ENCODE measurements at regions not wholly inside any gene's neighbourhood (a gene's known extent, or its start where the extent isn't known, plus 50 kb on each side); places are given as distances from the start of the nearest gene placed in this dataset.

- in situ Hi-C loops (cut with HindIII; ENCODE audit: low sequenced_read_pairs): no loop called here
- DNase-seq (ENCODE audit: low spot score): no peak
Observed at GRCh38 chr17:77496831-77497577, 356.2 kb downstream of the SEC14L1 start.

- in situ Hi-C loops (cut with HindIII; ENCODE audit: low sequenced_read_pairs): no loop called here
- no peak for DNase-seq (ENCODE audit: low spot score)
Observed at GRCh38 chr17:77497578-77497934, 356.8 kb downstream of the SEC14L1 start.

- no peak for DNase-seq (ENCODE audit: low spot score)
- in situ Hi-C loops (cut with HindIII; ENCODE audit: low sequenced_read_pairs): no loop called here
Observed at GRCh38 chr17:77498091-77498741, 357.4 kb downstream of the SEC14L1 start.

- in situ Hi-C loops (cut with HindIII; ENCODE audit: low sequenced_read_pairs): no loop called here
- DNase-seq (ENCODE audit: low spot score): no peak
Observed at GRCh38 chr17:77498791-77499698, 358.3 kb downstream of the SEC14L1 start.

DNA sequence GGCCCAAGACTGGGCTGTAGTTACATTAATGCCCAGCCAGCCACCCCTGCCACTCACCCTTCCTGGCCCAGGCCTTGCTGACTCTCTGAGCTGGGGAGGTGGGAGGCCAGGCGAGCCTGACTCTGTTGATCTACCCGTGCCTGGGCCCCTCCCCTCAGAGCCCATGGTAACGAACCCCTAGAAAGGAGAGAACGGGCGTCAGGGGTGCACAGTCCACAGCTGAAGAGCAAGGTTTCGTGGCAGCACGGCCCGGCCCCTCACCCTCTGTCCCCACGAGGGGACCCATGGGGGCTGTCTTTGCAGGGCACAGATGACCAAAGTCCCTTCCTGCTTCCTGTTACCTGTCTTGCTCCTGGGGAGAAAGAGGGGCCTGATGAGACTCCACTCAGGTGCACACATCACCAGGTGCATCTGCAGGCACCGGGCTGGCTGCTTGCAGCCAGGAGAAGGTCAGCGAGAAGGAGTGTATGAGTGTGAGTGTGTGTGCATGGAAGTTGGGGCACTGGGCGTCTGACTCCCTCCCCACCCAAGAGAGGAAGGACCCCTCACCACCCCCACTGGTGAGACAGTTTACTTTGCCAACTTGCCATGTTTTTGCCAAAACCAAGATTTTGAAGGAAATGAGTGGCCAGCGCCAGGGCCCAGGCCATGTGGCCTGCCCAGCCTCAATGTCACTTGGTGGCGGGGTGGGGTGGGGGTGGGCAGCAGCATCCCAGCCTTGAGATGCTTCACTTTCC is 359.1 kb downstream of the SEC14L1 start:
- in situ Hi-C loops (cut with HindIII; ENCODE audit: low sequenced_read_pairs): no loop called here
- DNase-seq (ENCODE audit: low spot score): no peak

- in situ Hi-C loops (cut with HindIII; ENCODE audit: low sequenced_read_pairs): no loop called here
- no peak for DNase-seq (ENCODE audit: low spot score)
Observed at GRCh38 chr17:77501101-77501566, 360.4 kb downstream of the SEC14L1 start.

DNA sequence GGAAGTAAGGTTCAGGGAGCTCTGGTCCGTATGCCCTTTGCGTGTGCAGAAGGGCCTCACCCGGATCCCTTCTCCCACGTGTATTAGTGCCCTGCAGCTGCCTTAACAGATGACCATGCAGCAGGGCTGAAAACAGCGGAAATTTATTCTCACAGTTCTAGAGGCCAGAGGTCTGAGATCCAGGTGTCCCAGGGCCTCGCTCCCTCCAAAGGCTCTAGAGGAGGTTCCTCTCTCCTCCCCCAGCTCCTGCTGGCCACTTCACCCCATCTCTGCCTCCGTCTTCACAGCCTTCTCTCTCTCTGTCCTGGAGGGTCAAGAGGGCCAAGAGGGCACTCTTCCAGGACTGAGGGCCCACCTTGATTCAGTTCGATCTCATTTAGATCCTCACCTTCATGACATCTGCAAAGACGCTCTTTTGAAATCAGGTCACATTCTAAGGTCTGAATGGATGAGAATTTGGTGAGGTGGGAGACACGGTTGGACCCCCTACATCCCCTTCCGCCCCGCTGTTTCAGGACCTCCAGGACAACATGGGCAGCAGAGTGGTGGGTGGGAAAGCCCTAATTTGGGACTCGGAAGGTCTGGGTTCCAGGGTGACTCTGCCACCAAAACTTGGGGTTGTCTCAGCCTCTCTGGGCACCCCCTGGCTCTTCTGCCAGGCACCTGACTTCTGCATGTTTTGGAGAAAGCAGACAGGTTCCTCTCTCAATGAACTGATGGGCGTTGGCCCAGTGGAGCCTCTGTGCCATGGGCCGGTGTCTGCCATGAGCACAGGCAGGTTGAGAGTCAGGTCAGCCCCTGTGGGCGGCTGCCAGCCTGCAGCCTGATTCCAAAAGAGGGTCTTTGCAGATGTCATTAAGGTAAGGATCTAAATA is 361.2 kb downstream of the SEC14L1 start:
- DNase-seq (ENCODE audit: low spot score): no peak
- in situ Hi-C loops (cut with HindIII; ENCODE audit: low sequenced_read_pairs): no loop called here

DNA sequence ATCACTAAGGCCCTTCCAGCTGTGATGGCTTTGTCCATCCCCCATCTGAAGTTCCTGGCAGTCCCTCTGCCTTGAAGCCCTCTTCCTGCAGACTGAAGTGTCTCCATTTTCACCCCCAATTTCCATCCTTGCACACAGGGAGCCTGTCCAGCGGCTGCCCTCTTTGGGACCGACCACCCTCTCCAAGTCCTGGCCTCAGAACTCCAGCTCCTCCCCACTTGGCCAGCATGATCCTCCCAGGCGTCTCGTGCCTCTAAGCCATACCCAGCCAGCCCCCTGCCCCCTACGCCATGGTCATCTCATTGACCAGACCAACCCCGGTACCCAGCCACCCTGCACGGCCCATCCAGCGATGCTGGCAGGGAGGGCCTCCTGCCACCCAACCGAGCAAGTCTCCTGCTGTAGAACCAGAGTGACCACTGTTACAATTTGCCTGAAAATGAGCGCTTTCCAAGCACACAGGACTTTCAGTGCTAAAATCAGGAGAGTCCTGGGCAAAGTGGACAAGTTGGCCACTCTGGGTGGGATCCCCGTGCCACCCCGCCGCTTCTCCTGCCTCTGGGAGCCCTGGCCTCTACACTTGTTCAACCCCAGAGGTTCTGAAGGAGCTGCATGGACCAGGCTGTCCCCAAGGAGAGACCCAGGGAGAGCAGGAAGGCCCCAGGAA is 362.0 kb downstream of the SEC14L1 start:
- in situ Hi-C loops (cut with HindIII; ENCODE audit: low sequenced_read_pairs): no loop called here
- no peak for DNase-seq (ENCODE audit: low spot score)

- in situ Hi-C loops (cut with HindIII; ENCODE audit: low sequenced_read_pairs): no loop called here
- no peak for DNase-seq (ENCODE audit: low spot score)
Observed at GRCh38 chr17:77503293-77503655, 362.5 kb downstream of the SEC14L1 start.

DNA sequence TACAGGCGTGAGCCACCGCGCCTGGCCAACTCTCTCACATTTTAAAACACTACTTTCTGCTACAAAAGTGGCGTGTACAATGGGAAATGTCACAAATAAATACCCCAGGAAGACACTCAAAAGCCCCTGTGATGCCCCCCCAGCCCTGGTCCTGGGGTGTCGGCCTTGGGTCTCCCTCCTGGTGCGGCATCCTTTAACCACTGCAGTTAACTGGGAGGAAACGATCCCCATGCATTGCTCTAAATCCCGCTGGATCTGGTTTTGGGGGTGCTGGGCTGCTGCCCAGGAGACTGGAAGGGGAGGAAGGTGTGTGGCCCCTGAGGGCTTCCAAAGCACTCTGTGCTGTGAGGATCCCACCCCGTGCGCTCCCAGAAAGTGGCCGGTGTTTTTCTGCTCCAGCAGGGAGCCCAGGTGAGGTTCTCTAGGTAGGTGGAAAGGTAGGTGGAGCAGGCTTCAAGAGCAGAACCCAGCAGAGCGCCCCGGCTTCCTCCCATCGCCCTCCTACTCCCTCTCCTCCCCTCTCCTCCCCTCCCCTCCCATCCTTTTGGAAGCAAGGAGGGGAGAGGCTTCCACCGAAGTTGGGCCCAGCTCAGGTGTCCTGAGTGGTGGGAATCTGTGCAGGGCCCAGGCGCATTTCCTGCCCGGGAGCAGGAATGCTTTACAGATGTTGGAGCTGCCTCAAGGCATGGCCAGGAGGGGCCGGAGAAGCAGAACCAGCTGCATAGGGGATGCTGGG is 363.3 kb downstream of the SEC14L1 start:
- in situ Hi-C loops (cut with HindIII; ENCODE audit: low sequenced_read_pairs): no loop called here

GRCh38 chr17:77504652-77505155 is 363.9 kb downstream of the SEC14L1 start:
- in situ Hi-C loops (cut with HindIII; ENCODE audit: low sequenced_read_pairs): no loop called here
- no peak for DNase-seq (ENCODE audit: low spot score)

More for the DNA sequence above, 363.3 kb downstream of the SEC14L1 start:
- DNase-seq (ENCODE audit: low spot score): no peak

DNA sequence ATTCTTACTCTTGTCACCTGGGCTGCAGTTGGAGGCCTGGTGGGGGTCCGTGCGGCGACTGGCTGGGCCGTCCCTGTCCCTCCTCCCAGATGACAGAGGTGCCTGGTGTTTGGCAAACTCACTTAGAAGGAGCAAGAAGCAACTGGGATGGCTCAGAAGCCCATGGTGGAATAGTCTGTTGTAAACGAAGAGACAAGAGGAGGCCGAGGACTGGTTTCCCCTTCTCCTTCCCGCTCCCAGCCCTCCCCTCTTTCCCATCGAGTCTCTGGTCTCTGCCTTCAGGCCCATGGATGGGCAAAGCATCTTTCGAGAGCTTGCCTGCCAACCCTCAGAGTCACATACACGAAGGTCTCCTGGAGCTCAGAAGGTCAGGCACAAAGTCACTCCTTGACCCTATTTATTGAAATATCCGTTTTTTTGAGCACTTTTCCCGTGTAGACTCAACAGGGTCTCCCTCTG is 364.4 kb downstream of the SEC14L1 start:
- no peak for DNase-seq (ENCODE audit: low spot score)
- in situ Hi-C loops (cut with HindIII; ENCODE audit: low sequenced_read_pairs): no loop called here

- in situ Hi-C loops (cut with HindIII; ENCODE audit: low sequenced_read_pairs): no loop called here
Observed at GRCh38 chr17:77506371-77506991, 365.7 kb downstream of the SEC14L1 start.

DNA sequence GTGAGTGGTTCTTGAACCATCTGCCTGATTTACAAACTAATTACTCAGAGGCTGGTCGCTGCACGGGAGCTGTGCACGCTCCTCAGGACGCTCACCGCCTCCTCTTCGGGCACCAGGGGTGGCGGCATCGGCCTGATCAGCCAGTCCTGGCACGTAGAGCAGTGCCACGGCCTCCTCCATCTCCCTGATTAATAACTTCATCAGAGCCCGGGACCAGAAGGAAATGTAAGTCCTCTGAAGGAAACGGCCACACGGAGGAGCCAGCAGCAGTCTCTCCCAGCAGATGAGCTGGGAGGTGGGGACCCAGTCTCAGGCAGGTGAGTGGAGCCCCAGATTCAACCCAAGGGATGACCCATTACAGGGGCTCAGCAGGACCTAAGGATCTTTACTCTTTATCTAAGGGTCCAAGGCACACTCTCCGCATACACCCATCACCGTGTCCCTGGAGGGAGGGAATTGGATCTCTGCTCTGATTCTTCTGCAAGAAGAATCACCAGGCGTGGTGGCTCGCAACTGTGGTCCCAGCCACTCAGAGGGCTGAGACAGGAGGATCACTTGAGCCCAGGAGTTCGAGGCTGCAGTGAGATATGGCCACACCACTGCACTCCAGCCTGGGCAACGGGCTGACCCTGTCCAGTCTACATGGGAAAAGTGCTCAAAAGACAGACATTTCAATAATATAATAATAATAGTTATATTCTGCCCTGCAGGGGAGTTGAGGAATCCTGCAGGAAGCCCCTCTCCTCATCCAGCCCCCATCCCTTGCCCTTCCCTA is 366.5 kb downstream of the SEC14L1 start:
- peak; percentile 67 for DNase-seq (ENCODE audit: low spot score)
- in situ Hi-C loops (cut with HindIII; ENCODE audit: low sequenced_read_pairs): no loop called here

More at GRCh38 chr17:77506371-77506991, 365.7 kb downstream of the SEC14L1 start:
- DNase-seq (ENCODE audit: low spot score): no peak

DNA sequence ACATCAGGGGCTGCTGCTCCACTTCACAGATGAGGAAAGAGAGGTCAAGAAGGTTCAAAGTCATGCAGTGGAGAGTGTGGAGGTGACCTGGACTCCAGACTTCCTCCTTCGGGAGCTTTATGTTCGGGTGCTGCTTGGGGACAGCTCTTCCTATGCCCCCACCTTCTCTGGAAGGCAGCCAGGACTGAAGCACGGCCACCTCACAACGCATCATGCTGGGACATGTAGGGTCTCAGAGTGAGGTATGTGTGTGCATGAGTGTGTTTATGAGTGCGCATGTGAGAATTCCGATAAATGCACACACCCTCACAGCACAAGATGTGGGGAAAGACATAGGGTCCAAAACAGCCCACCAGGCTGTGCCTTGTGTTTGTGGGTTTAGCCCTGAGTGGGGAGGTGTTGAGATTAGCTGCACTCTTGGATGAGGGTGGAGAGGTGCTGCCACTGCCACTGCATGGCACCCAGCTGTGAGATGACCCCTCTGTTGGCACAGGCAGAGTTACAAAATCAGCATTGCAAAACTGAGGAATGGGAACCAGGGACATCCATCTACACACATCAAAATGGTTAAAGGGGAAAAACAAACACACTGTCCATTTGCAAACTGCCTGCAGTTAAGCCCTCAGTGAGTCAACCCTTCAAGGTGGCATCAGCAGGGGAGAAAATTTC is 367.4 kb downstream of the SEC14L1 start:
- no peak for DNase-seq (ENCODE audit: low spot score)
- in situ Hi-C loops (cut with HindIII; ENCODE audit: low sequenced_read_pairs): no loop called here

All from G401 (cell line).